ENCODE measurements at regions not wholly inside any gene's neighbourhood (a gene's known extent, or its start where the extent isn't known, plus 50 kb on each side); places are given as distances from the start of the nearest gene placed in this dataset.

- no peak for DNase-seq (ENCODE audit: extremely low read depth, low read depth)
- no peak for TF ChIP-seq CTCF (IDR thresholded peaks at IDR 0.05; ENCODE audit: low read depth, low read length, missing control alignments)
These were observed 256.5 kb upstream of the NR4A3 start for GRCh38 chr9:99565203-99565602.

GRCh38 chr9:99567436-99567835 lies 254.2 kb upstream of the NR4A3 start:
- no peak for DNase-seq (ENCODE audit: extremely low read depth, low read depth)
- no peak overlapping the region for H3K4me3 ChIP-seq (replicated peaks; ENCODE audit: low read depth, low read length)
- no peak for TF ChIP-seq CTCF (IDR thresholded peaks at IDR 0.05; ENCODE audit: low read depth, low read length, missing control alignments)

More at GRCh38 chr9:99565203-99565602, 256.5 kb upstream of the NR4A3 start:
- H3K4me3 ChIP-seq (replicated peaks; ENCODE audit: low read depth, low read length) = no peak overlapping the region

- TF ChIP-seq CTCF (IDR thresholded peaks at IDR 0.05; ENCODE audit: low read depth, low read length, missing control alignments) = no peak
- DNase-seq (ENCODE audit: extremely low read depth, low read depth) = no peak
- H3K4me3 ChIP-seq (replicated peaks; ENCODE audit: low read depth, low read length) = no peak overlapping the region
These were observed 251.8 kb upstream of the NR4A3 start for GRCh38 chr9:99569840-99570239.

GRCh38 chr9:99572567-99572966 lies 249.1 kb upstream of the NR4A3 start:
- DNase-seq (ENCODE audit: extremely low read depth, low read depth) = no peak
- no peak overlapping the region for H3K4me3 ChIP-seq (replicated peaks; ENCODE audit: low read depth, low read length)
- no peak for TF ChIP-seq CTCF (IDR thresholded peaks at IDR 0.05; ENCODE audit: low read depth, low read length, missing control alignments)

- no peak for TF ChIP-seq CTCF (IDR thresholded peaks at IDR 0.05; ENCODE audit: low read depth, low read length, missing control alignments)
- DNase-seq (ENCODE audit: extremely low read depth, low read depth) = no peak
- H3K4me3 ChIP-seq (replicated peaks; ENCODE audit: low read depth, low read length) = no peak overlapping the region
These were observed 248.6 kb upstream of the NR4A3 start for GRCh38 chr9:99573085-99573484.

- no peak for TF ChIP-seq CTCF (IDR thresholded peaks at IDR 0.05; ENCODE audit: low read depth, low read length, missing control alignments)
- DNase-seq (ENCODE audit: extremely low read depth, low read depth) = no peak
- H3K4me3 ChIP-seq (replicated peaks; ENCODE audit: low read depth, low read length) = no peak overlapping the region
These were observed 247.8 kb upstream of the NR4A3 start for GRCh38 chr9:99573886-99574285.

GRCh38 chr9:99576002-99576401 lies 245.7 kb upstream of the NR4A3 start:
- no peak for DNase-seq (ENCODE audit: extremely low read depth, low read depth)
- peak; percentile 20 for TF ChIP-seq CTCF (IDR thresholded peaks at IDR 0.05; ENCODE audit: low read depth, low read length, missing control alignments)
- no peak overlapping the region for H3K4me3 ChIP-seq (replicated peaks; ENCODE audit: low read depth, low read length)

Measured in HFF-Myc (cell line).